Thyroid gland (tissue), 4 donors: ENCODE measurements at regions not wholly inside any gene's neighbourhood (a gene's known extent, or its start where the extent isn't known, plus 50 kb on each side); places are given as distances from the start of the nearest gene placed in this dataset.

Experiments used
- POLR2A ChIP-seq, 2 donors: fragments of 450-650 bp; IDR thresholded peaks; one replicate each; pipeline ENCODE4 v1.6.1; 2017; ENCODE audit warnings: antibody characterized with exemption in 2 of 2, mild to moderate bottlenecking in 2 of 2, moderate library complexity in 1 of 2
- TF ChIP-seq, protein P1 (sequence below), 6 experiments: fragments of 200-600 bp in 3 of 6; fragments of 450-650 bp in 3 of 6; sonication (generic) in 3 of 6; IDR thresholded peaks; one replicate each; pipeline ENCODE4 v1.5.1; 2016 to 2019; ENCODE audit warnings: antibody characterized with exemption in 6 of 6, mild to moderate bottlenecking in 2 of 6, inconsistent platforms in 1 of 6, moderate library complexity in 1 of 6

DNA sequence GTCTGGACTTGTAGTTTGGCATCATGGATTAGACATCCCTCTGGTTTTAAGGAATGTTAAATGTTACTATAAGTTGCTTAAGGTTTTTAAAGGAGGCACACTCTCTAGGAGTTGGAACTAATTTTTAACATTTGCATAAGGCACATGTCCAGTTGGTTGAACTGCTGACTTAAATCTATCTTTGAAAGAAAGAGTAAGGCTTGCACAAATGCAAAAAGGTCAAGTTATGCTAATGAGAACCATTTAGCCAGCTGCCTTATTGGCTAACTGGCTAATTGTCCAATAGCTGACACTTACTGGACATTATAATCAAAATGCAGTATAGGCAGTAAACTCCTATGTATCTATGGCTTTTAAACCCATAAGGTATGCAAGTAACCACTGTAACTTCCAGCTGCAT is 206.1 kb upstream of the TTC29 start:
- TF ChIP-seq, protein P1, sequence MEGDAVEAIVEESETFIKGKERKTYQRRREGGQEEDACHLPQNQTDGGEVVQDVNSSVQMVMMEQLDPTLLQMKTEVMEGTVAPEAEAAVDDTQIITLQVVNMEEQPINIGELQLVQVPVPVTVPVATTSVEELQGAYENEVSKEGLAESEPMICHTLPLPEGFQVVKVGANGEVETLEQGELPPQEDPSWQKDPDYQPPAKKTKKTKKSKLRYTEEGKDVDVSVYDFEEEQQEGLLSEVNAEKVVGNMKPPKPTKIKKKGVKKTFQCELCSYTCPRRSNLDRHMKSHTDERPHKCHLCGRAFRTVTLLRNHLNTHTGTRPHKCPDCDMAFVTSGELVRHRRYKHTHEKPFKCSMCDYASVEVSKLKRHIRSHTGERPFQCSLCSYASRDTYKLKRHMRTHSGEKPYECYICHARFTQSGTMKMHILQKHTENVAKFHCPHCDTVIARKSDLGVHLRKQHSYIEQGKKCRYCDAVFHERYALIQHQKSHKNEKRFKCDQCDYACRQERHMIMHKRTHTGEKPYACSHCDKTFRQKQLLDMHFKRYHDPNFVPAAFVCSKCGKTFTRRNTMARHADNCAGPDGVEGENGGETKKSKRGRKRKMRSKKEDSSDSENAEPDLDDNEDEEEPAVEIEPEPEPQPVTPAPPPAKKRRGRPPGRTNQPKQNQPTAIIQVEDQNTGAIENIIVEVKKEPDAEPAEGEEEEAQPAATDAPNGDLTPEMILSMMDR (IDR thresholded peaks at IDR 0.05) = no peak
- no peak for TF ChIP-seq POLR2A (IDR thresholded peaks at IDR 0.05)
